AG10803 (cell line): ENCODE measurements at regions not wholly inside any gene's neighbourhood (a gene's known extent, or its start where the extent isn't known, plus 50 kb on each side); places are given as distances from the start of the nearest gene placed in this dataset.

ENCODE experiments used
- DNase-seq: peaks from one replicate; pipeline ENCODE4 v3.0.0; 2010; ENCODE audit warnings: low read depth
- H3K4me3 ChIP-seq: 2 replicates; pipeline ENCODE4 v1.5.1; 2011; ENCODE audit warnings: mild to moderate bottlenecking, low read length, control low read depth
- TF ChIP-seq, protein P1 (sequence below): conservative IDR thresholded peaks from 2 replicates; pipeline ENCODE4 v1.5.1; 2011; ENCODE audit warnings: mild to moderate bottlenecking, low read length, control low read depth, inconsistent platforms

DNA sequence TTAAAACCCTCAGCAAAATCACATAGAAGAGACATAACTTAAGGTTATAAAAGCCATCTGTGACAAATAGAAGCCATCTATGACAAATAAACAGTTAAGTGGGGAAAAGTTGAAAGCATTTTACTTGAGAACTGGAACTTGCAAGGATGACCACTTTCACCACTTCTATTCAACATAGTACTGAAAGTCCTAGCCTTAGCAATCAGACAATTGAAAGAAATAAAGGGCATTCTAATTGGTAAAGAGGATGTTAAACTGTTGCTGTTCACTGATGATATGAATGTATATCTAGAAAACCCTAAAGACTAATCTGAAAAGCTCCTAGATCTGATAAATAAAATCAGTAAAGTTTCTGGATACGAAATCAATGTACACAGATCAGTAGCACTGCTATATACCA, 186.9 kb upstream of the SATB1 start:
- H3K4me3 ChIP-seq: no peak overlapping the region
- DNase-seq: no peak
- TF ChIP-seq, protein P1, sequence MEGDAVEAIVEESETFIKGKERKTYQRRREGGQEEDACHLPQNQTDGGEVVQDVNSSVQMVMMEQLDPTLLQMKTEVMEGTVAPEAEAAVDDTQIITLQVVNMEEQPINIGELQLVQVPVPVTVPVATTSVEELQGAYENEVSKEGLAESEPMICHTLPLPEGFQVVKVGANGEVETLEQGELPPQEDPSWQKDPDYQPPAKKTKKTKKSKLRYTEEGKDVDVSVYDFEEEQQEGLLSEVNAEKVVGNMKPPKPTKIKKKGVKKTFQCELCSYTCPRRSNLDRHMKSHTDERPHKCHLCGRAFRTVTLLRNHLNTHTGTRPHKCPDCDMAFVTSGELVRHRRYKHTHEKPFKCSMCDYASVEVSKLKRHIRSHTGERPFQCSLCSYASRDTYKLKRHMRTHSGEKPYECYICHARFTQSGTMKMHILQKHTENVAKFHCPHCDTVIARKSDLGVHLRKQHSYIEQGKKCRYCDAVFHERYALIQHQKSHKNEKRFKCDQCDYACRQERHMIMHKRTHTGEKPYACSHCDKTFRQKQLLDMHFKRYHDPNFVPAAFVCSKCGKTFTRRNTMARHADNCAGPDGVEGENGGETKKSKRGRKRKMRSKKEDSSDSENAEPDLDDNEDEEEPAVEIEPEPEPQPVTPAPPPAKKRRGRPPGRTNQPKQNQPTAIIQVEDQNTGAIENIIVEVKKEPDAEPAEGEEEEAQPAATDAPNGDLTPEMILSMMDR: no peak

DNA sequence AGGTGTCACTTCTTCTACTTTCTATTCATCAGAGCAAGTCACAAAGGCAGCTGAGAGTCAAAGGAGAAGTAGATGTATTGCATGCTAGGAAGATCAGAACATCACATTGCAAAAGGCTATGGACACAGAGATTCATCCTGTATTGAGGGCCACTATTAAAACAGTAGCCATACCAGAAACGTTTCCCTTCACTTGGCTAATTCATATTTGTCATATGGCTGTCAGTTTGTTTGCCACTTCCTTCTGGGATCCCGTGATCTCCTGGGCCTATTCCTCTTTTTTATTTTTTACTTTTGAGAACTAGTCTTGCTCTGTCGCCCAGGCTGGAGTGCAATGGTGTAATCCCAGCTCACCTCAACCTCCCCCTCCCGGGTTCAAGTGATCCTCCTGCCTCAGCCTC, 184.0 kb upstream of the SATB1 start:
- DNase-seq: no peak
- H3K4me3 ChIP-seq: no peak overlapping the region
- TF ChIP-seq, protein P1: no peak

DNA sequence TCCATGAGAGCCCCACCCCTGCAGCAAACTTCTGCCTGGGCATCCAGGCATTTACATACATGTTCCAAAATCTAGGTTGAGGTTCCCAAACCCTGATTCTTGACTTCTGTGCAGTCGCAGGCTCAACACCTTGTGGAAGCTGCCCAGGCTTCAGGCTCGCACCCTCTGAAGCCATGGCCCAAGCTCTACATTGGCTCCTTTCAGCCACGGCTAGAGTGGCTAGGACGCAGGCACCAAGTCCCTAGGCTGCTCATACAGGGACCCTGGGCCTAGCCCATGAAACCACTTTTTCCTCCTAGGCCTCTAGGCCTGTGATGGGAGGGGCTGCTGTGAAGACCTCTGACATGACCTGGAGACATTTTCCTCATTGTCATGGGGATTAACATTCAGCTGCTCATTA, 172.8 kb upstream of the SATB1 start:
- no peak overlapping the region for H3K4me3 ChIP-seq
- no peak for DNase-seq
- TF ChIP-seq, protein P1: no peak

DNA sequence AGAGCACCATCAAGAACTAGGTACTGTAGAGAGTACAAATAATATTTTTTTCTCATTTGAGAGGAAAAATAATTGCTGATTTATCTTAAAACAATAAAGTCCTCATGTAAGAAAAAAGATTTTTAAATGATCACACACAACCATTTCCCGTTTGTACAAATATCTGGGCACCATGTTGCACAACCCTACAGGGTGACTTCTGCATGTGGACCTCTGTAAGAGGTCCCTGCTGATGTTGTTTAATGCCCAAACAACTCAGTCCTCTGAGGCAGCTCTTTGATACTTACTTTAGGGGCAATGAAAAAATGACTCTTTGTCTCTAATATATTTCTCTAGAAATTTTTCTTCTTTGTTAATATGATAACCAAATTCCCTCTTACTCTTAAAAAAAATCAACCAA, 168.1 kb upstream of the SATB1 start:
- DNase-seq: no peak

DNA sequence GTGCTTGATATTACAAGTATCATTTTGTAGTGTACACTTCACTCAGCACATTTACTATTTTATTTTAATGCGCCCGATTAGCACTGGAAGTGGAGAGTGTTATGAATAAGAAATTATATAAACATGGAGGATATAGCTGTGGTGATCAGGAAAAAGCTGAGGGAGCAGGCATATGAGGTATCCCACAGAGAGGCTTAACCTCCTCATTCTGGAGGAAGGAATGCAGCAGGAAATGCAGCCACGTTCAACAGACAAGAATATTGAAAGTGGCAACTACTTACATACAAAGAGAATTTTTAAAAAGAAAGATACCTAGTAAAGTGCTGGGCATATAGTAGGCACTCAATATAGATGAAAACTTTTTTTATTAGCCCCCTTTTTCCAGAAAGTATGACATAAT, 166.0 kb upstream of the SATB1 start:
- TF ChIP-seq, protein P1: no peak
- no peak for DNase-seq
- no peak overlapping the region for H3K4me3 ChIP-seq

More for the DNA sequence above, 168.1 kb upstream of the SATB1 start:
- H3K4me3 ChIP-seq: no peak overlapping the region
- TF ChIP-seq, protein P1: no peak

DNA sequence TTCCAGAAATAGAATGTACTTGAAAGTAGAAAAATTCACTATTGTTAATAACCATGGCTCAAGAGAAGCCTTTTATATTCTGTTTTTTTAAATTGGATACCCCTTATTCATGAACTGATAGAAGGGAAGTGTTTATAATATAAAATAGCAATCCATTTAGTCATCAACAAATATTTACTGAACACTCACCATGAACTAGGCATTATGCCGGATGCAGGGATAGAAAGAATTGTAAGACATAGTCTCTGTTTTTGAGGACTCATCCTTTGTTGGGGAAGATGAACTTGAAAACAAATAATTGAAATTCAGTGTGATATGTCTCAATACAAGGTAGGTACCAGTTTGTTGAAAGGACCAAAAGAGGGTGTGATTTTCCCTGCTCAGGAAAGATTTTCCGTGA, 160.9 kb upstream of the SATB1 start:
- TF ChIP-seq, protein P1: no peak

DNA sequence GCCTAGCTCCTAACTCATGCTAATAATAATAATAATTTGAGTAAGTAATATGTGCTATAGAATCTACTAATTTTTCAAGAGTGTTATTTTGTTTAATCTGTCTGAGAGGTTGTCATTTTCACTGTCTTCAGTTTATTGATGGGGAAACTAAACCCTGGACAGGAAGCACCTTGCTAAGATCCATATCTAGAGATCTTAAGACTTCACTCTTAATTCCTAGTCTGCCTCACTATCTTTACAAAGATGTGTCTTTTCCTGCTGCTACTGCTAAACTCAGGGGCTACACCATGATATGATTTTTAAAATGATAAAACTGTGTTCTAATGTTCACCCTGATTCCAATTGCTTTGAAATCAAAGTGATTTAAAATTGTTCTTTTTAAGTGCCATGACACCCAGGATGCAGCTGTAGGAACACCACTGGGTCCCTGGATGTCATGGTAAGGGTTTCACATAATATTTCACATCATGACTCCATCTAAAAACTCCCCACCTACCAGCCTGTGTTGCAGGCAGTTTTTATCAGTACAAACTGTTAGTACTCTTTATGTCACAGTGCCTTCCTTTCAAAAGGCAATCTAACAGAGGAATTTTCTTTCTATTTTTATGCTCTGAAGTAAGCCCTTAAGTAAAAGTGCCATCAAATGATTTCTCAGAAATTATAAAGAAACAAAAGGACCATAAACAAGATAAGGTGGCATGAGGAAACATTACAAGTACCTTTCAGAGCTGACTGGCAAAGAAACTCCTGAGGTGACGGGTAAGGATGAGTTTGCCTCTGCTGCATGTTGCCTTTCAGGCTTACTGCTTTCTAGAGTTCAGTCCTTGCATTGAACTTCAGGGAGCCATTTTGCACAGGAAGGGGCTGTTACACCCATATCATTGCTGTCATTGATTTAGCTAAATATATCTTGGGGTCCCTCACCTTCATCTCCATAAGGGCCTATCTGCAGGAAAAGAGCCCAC, 160.1 kb upstream of the SATB1 start:
- no peak for DNase-seq
- TF ChIP-seq, protein P1: no peak
- no peak overlapping the region for H3K4me3 ChIP-seq

More for the DNA sequence above, 160.9 kb upstream of the SATB1 start:
- DNase-seq: no peak
- H3K4me3 ChIP-seq: no peak overlapping the region
